GM20000 (cell line): ENCODE measurements at regions not wholly inside any gene's neighbourhood (a gene's known extent, or its start where the extent isn't known, plus 50 kb on each side); places are given as distances from the start of the nearest gene placed in this dataset.
A peak's percentile ranks its signal among the peaks of the same experiment; 100 is the strongest.

Source experiments
- DNase-seq: peaks from one replicate; pipeline ENCODE4 v3.0.0; 2012; ENCODE audit warnings: low spot score
- CTCF ChIP-seq: IDR thresholded peaks from 2 replicates; pipeline ENCODE4 v1.5.1; 2012; ENCODE audit warnings: mild to moderate bottlenecking, control low read depth; ENCODE audit errors: extremely low read depth, missing control alignments

GRCh38 chr3:159249472-159250174, 447.8 kb downstream of the MFSD1 start:
- no peak for TF ChIP-seq CTCF
- no peak for DNase-seq

GRCh38 chr3:159250961-159251360, 449.1 kb downstream of the MFSD1 start:
- DNase-seq = no peak
- no peak for TF ChIP-seq CTCF

- DNase-seq = no peak
- no peak for TF ChIP-seq CTCF
Observed at GRCh38 chr3:159252274-159252673, 450.4 kb downstream of the MFSD1 start.

GRCh38 chr3:159252772-159253384, 451.0 kb downstream of the MFSD1 start:
- DNase-seq = peak; percentile 13
- TF ChIP-seq CTCF = peak; percentile 50

- DNase-seq = no peak
- no peak for TF ChIP-seq CTCF
Observed at GRCh38 chr3:159253860-159254259, 452.0 kb downstream of the MFSD1 start.

GRCh38 chr3:159257954-159258353, 456.1 kb downstream of the MFSD1 start:
- no peak for DNase-seq
- TF ChIP-seq CTCF = no peak

GRCh38 chr3:159258934-159259333, 457.1 kb downstream of the MFSD1 start:
- DNase-seq = no peak
- TF ChIP-seq CTCF = no peak
